ENCODE measurements at regions not wholly inside any gene's neighbourhood (a gene's known extent, or its start where the extent isn't known, plus 50 kb on each side); places are given as distances from the start of the nearest gene placed in this dataset.

DNA sequence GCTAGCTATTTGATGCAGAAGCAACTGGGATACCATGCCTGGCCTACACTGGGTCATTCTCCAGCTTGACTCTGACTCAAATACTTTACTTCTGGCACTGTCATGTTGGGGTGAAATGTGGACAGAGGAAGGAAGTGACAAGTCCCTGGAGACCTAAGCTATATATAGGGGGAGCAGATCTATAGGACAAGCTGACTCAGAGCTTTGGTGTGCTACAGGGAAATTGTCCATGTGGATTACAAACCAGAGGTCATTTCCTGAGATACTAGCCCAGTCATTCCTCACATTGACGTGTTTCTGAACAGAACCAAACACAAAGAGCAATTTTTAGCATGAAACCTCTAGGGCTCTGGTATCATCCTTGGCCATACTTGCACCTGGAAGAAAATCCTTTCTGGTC is 531.6 kb upstream of the CLINT1 start:
- DNase-seq, result no peak

DNA sequence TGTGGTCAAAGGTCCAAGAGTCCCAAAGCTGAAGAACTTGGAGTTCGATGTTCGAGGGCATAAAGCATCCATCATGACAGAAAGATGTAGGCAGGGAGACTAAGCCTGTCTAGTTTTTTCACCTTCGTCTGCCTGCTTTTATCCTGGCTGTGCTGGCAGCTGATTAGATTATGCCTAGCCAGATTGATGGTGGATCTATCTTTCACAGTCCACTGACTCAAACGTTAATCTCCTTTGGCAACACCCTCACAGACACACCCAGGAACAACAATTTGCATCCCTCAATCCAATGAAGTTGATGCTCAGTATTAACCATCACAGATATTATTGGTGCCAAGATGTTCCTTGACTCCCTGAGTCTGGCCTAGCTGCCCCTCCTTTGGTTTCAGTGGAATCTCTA is 530.8 kb upstream of the CLINT1 start:
- DNase-seq, result no peak

DNA sequence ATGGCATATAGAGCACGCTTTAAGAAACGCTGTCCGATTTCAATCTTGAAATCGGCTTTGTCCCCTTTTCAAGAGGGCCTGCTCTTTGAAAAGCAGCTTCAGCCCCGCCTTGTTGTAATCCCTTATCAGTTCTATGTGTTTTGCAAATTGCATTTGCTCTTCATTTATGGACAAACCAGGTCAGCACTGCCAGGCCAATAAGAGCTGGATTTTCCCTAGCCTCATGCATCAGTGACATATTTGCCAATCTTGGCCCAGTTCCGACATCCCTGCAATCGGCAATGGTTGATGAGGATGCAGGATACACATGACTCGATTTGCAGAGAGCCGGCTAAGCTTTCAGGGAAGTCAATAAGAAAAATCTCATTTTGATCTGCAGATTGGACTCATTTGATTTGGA is 529.1 kb upstream of the CLINT1 start:
- DNase-seq, result no peak

DNA sequence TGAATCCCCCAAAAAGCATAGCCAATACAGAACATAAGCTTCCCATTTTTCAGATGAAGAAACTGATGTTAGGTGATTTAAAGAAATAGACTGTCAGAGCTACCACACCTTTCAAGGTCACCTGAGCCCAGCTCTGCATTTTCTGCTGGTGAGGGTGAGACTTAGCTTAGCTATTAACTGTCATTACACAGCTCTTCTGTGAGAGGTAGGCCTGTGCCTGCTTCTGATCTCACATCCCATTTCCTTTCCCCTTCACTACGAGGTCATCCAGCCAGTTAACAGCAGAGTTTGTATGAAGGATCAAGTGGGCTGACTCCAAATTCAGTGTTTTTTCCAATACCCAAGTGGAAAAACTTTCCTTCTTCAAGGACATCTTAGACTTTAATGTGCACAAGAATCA is 528.6 kb upstream of the CLINT1 start:
- no peak for DNase-seq

DNA sequence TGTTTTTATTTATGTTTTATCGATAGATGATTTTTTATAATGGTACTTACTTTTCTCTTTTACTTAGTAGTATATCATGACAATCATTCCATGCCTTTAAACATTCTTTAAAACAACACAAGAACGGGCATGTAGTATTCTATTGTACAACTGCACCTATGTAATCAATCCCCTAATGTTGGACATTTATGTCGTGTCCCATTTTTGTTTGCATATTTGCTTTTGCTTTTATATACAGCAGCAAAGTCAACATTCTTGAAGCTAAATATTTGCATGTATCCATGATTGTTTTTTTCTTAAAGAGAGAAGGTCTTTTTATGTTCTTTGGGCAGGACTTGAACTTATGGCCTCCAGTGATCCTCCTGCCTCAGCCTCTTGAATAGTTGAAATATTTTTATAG is 527.0 kb upstream of the CLINT1 start:
- no peak for DNase-seq

DNA sequence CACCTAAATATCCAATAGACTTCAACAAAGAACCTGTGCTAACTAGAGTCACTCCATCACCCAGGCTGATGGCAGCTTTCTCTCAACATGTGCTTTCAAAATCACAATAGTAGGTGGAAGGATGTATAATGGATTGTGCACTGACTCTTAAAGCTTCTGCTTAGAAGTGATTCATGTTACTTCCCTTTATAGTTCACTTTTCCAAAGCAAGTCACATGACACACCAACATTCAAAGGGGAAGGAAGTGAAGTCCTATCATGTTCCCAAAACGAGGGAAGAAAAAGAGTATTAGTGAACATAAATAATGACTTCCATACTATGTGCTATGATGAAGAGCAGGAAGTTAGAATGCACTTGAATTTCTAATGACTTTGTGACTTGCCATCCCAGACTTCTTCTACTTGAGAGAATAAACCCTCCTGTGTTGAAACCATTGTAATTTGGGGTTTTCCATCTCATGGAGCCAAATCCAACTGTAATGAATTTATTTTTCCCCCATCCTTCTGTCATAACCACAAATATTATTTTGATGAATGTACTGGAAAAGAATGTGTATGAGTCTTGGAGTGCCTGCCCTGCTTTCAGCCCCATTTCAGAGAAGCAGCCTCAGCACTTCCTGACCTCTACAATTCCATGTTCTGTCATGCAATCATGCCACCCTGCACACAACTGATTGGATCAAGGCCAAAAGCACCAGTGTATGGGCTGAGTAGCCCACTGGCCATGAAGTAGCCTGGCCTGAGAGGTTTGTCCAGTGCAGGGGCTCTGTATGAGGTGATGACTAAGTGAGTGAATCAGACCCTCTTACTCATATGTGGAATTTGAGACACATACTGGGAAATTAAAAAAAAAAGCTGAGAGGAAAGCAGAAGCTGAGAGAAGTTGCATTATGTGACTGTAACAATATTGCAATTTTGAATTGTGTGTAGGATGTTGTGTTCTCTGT is 525.9 kb upstream of the CLINT1 start:
- no peak for DNase-seq

DNA sequence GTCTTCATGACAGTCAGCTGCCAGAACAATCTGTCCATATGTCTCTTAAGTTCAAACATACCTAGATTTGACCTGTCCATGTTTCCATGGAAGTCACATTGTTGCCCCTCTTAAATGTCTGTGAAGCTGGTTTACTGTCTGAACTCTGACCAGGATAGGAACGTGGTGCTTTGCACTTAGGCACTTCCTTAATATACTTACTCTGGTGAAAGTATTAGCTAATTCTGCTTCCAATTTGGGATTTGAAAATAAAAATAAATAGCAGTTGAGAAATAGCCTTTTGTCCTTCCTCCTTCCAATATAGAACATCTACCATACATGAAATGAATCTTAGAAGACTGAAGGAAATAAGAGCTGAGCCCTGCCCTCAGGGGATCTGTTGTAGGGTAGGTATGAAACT is 524.5 kb upstream of the CLINT1 start:
- DNase-seq, result no peak

DNA sequence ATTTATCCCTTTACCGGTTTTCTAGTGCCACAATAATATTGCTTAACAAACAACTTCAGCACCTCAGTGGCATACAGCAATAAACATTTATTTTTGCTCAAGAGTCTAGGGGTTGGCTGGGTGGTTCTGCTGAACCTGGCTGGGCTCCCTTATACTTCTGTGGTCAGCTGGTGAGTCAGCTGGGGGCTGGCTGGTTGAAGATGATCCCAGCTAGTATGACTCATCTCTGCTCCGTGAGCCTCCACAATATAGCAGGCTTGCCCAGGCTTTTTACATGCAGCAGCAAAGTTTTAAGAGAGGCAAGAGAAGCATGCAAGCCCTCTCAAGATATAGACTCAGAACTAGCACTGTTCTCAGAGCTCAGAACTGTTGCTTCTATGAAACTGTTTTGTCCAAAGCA is 523.5 kb upstream of the CLINT1 start:
- no peak for DNase-seq

DNA sequence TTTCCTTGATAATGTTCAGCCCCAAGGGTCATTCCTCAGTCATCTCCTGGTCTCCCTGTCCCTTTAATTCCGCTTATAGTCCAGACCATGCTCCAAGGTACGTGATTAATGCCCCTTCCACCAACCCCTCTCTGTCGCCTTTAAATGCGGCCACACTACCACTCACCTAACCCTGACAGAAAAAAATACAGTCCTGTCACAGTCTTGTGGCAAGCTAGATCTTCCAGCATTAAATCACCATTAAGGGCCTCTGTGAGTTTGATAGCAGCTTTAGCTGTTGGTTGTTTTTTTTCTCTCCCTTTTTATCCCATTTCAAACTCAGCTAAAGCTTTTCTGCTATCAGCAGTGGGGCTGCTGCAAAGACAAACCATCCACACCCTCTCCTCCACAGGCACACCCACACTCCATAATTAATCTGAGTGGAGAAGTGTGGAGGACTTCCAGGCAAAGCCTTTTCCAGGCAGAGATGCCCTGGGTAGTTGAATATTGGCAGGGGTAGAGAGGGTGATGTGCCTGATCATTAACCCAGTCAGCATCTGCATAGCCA is 522.7 kb upstream of the CLINT1 start:
- DNase-seq, result no peak

DNA sequence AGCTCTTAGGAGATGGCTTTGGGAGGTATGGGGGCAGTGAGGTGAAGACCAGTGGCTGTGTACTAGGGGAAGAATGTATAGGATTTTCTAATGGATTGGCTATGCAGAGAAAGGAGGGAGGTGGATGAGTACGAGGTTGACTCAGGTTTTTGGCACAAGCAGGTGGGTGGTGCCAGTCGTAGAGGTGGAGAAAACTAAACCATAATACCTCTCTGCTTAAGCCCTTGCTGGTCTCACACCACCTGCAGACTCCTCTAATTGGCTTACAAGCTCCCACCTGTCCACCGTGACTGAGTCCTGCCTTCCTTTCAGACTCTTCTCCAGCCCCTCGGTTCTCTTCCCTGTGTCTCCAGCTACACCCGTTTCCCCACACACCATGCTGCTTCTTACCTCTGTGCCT is 521.7 kb upstream of the CLINT1 start:
- DNase-seq, result no peak

DNA sequence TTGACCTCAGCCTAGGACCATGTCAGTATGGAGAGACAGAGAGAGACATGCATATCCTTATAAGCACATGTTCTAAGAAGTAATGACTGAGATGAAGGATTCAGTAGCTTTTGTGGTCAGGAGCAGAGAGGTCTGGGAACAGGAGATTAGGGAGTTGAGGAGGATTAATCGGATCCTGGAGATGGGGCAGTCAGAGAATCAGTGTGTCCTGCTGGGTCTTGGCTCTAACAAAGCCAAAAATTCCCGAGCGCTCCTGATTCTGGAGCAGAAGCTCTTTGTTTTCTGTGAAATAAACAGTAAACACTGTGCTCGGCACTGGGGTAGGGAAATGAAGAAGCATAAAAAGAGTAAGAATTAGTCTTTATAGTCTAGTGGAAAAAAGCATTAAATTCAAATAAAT is 520.0 kb upstream of the CLINT1 start:
- DNase-seq, result no peak

DNA sequence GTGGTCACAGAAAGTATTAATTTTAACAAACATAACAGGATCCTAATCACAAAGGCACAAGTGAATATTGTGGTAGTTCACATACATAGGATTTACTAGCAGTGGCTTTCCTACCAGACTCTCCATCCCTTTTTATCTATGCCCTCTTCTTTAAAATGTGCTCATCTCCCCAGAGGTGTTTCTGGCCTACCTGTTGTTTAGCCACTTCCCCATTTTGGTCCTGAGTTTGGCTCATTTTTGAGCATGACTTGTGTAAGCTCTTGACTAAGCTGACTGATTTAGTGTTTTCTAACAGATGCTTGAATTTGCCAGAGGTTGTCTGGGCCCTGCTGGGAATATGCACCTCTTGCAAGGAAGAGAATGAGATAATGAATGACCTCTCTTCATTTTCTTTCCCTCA is 517.7 kb upstream of the CLINT1 start:
- DNase-seq, result no peak

DNA sequence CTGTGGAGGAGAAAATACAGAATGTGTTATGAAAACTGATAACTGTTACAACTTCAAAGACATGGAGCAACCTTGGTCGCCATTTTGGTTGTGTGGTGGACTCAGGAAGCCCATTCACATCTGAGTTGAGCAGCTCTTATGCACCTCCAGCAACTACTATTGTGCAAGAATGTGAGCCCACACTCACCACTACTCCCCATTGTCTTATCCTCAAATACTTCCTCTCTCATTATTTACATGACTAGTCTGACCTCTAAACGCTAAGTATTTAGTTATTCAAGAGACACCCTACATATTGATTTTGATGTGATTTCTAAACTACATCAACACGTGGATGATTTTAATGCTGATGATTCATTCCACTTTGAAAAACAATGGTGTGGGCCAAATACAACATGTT is 516.6 kb upstream of the CLINT1 start:
- no peak for DNase-seq

DNA sequence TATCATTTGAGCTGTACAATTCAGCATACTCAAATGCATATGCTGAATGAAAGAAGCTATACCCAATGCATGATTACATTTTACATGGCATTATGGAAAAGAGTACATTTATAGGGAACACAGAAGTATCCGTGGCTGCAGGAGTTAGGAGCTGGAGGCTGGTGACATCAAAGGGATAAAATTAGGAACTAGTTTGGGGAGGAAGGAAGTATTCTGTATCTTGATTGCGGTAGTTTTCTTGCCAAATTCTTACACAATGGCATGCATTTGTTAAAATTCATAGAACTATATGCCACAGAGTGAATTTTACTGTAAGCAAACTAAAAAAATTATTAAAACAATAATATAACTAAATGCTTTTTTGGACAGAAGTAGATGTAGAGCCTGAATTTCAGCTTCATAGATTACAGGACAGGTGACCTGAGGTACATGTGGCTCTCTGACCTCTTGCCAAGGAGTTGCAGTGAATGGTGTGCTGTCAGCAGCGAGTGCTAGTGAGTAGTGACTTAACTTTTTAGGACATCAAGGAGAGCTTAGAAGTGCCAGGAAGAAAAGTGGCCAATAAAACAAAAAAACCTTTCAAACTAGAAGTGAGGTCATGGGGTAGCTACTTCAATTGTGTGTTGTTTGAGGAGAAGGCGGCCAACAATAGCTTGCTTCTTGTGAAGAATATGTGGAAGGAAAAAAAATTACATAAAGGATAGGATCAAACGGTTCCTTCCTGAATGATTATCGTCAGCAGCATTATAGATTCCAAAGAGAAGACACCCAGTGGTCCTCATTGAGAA is 514.9 kb upstream of the CLINT1 start:
- no peak for DNase-seq

DNA sequence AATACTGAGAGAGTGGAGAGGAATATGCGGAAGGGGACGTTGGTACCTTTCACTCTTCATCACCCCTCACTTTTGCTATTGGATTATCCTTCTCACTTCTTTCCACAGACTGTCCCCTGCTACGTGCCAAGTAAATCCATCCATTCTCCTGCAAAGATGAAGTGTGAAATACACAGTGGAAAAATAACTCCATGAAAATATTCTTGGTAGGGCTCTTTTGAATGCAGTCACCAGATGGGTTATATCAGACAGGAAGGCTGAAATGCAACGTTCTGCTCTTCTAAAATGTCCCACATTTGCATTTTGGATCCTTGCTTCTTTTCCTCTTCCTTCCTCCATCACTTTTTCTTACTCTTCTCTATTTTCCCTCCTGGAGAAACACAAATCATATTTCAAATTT is 510.3 kb upstream of the CLINT1 start:
- no peak for DNase-seq

DNA sequence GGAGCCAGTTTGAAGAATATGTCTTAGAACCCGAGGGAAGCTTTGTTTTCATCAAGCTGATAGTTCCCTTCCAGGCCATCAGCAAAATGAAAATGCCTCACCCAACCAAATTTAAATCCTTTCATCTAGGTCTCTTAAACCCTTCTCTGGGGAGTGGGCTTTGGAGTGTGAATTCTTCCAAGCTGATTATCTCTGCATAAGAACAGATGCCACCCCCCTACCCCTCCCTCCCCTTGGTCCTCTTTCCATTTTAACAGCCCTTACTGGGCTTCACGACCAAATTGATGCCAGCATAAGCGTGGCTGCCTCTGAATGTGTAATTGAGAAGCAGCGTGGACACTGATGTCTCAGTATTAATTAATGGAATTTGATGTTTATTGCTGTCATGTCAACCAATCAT is 509.7 kb upstream of the CLINT1 start:
- no peak for DNase-seq

DNA sequence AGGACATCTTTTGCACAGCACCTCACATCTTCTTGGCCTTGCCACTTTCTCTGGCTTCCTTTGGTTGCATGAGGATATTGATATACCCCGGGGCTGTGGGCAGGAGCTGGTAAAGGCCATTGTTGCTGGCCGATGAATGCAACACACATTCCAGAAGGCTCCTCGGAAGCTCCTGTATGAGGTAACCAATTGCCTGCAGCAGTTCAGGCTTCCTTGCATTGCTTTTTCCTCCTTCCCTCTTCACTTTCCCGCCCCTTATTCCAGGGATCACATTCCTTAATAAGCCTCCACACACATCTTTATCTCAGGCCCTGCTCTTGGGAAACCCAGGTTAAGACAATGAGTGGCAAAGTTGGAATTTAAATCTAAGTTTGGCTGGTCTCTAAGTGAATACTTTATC is 505.4 kb upstream of the CLINT1 start:
- no peak for DNase-seq

DNA sequence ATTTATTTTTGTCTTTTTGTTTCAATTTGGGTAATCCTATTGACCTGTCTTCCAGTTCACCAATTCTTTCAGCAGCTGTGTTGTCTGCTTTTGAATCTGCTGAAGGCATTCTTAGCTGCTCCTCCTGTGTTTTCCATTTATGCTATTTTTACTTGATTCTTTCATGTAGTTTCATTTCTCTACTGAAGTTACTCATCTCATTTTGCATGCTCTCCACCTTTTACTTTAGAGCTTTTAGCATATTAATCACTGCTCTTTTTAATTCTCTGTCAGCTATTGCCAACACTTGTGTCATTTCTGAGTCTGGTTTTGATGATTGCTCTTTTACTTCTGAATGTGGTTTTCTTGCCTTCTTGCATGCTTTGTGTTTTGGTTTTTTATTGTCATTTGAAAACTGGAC is 496.0 kb upstream of the CLINT1 start:
- DNase-seq, result no peak

DNA sequence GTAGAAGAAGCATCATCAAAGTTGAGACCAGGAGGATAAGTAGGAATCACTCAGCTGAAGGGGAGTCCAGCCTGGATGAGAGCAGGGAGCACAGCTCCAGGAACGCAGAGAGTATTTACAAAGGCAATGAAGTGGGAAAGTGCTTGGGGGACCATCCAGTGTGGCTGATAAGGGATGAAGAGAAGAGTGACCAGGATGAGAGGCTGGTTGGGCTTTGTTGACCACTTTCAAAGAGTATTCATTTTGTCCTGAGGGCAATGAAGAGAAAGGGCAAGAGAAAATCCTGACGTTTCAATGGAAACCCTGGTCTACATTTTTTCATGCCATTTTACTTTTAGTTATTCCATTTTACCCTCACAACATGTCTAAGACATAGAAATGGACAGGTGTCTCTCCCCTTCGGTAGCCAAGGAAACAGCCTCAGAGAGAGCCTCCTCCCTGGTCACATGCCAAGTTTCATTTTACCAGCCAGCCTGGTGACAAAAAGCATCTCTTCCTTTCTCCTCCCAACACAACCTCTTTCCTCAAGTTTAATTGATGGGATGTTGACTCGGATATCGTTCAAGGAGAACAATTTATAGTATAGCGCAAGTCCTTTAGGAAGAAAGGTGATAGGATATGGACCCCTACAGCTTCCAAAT is 492.7 kb upstream of the CLINT1 start:
- no peak for DNase-seq

DNA sequence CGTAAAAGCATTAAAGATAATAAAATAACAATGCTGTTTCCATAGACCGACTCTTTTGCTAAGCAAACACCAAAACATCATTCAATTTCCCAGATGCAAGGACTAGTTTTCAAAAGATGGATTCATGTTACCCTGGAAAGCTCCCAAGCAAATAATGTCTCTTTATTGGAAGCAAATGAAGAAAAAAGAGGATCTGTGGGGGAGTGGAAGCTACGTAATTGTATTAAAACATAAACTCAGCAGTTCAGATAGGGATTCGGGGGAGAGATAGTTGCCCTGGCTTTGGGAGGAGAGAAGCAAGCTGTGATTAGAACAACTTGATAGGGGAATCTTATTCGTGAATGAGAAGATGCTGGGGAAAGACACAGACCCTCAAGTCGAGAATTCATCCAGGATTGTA is 491.0 kb upstream of the CLINT1 start:
- DNase-seq, result no peak

DNA sequence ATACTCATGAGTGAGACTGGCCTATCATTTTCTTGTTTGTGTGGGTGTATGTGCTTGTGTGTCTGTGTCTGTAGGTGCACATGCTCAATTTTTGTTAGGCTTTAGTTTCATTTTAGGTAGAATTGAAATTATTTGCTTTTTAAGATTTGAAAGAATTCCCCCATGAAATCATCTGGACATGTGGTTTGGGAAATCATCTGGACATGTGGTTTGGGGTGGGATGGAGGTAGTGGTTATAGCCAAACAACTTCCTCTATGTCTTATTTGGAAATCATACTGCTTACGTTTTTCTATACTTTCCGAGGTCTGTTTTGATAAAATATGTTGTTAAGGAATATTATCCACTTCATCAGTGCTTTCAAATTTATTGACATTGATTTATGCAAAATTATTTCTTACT is 485.4 kb upstream of the CLINT1 start:
- no peak for DNase-seq

DNA sequence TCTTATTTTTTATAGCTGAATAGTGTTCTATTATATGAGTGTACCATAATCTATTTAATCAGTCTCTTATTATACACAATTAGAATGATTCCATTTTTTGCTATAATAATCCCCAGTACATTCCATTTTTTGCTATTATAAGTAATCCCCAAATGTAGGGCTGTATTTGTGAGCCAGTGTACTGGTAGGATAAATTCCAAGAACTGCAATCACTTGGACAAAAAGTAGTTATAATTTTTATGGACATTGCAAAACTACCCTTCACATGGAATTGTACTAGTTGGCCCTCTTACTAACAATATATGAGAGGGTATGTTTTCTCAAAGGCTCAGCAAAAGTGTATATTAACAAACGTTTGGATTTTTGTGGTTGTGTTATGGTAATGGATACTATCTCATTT is 481.7 kb upstream of the CLINT1 start:
- no peak for DNase-seq

DNA sequence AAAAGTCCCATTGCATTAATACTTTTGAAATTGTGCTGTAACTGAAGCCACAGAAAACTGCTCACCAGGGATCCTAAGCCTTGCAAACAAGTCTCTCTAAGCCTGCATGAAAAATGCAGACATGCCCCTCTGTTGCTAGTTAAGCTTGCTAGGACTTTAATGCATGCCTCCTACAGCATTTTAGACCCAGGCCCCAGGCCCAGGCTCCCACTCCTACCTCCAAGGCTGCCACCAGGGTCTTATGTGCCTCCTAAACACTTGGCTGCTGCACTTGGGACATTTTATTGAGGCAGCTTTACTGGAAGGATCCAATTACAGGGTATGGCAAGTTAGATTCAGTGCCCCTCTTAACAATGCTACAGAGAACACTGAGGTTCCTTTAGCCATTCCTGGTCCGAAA is 467.3 kb upstream of the CLINT1 start:
- DNase-seq, result no peak

DNA sequence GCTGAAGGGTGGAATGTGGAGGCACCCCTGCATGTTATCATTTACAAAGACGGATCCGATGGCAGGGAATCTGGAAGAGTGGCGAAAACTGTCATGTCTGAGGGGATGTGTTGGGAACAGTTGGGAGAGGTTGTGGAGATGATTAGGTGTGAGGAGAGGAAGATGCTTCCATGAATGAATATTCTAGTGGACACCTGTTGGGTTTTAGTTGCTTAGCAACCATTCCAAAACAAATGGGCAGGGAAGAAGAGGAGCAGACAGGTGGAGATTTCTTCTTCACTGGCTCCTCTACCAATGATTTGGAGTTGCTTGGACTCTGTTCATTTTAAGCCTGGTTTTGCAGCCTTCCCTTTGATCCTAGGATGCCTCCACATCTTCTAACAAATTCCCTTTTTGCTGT is 465.3 kb upstream of the CLINT1 start:
- no peak for DNase-seq

Data from activated T-cell treated with anti-CD3 and anti-CD28 coated beads for 4 hours (primary cell).